ENCODE measurements at regions not wholly inside any gene's neighbourhood (a gene's known extent, or its start where the extent isn't known, plus 50 kb on each side); places are given as distances from the start of the nearest gene placed in this dataset.

DNA sequence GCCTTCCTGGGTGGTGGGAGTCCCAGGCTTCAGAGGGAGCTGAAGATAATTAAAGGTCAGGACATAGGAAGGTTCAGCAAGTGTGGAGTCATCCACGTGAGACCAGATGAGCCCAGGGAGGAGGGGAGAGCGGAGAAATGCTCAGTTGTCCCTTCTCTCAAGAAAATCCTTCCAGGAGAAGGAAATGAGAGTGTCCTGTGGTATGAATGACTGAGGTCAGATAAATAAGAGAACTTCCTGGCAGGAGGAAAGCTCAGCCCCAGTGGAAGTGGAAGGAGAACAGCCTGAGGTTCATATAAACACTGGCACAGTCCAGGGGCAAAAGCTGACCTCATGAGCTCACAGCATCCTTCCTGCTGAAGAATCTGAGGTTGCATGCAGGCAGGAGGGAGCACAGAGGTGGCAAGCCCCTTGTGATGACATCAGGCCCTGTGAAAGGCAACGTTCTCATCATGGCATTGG lies 97.6 kb downstream of the NAV1 start:
- no peaks in the 10 kb centered on the region for H3K36me3 ChIP-seq (ENCODE audit: insufficient read depth)
- H3K4me2 ChIP-seq = no peak overlapping the region
- H3K79me2 ChIP-seq (ENCODE audit: insufficient read depth, low read depth) = no peaks in the 10 kb centered on the region
- H4K20me1 ChIP-seq (ENCODE audit: insufficient read depth) = no peaks in the 10 kb centered on the region
- H2AFZ ChIP-seq (ENCODE audit: low read depth) = no peak overlapping the region
- no peaks in the 10 kb centered on the region for H3K27me3 ChIP-seq (ENCODE audit: insufficient read depth, low read depth)
- H3K4me3 ChIP-seq (IDR thresholded peaks at IDR 0.05; ENCODE audit: insufficient read depth, low read depth, low read length) = no peak overlapping the region
- H3K9ac ChIP-seq = no peak overlapping the region
- H3K4me1 ChIP-seq (ENCODE audit: low read depth, poor library complexity, severe bottlenecking) = no peaks in the 10 kb centered on the region
- no peak overlapping the region for H3K27ac ChIP-seq
- TF ChIP-seq, protein P1, sequence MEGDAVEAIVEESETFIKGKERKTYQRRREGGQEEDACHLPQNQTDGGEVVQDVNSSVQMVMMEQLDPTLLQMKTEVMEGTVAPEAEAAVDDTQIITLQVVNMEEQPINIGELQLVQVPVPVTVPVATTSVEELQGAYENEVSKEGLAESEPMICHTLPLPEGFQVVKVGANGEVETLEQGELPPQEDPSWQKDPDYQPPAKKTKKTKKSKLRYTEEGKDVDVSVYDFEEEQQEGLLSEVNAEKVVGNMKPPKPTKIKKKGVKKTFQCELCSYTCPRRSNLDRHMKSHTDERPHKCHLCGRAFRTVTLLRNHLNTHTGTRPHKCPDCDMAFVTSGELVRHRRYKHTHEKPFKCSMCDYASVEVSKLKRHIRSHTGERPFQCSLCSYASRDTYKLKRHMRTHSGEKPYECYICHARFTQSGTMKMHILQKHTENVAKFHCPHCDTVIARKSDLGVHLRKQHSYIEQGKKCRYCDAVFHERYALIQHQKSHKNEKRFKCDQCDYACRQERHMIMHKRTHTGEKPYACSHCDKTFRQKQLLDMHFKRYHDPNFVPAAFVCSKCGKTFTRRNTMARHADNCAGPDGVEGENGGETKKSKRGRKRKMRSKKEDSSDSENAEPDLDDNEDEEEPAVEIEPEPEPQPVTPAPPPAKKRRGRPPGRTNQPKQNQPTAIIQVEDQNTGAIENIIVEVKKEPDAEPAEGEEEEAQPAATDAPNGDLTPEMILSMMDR (conservative IDR thresholded peaks at IDR 0.05; ENCODE audit: low read depth, low read length) = no peak

DNA sequence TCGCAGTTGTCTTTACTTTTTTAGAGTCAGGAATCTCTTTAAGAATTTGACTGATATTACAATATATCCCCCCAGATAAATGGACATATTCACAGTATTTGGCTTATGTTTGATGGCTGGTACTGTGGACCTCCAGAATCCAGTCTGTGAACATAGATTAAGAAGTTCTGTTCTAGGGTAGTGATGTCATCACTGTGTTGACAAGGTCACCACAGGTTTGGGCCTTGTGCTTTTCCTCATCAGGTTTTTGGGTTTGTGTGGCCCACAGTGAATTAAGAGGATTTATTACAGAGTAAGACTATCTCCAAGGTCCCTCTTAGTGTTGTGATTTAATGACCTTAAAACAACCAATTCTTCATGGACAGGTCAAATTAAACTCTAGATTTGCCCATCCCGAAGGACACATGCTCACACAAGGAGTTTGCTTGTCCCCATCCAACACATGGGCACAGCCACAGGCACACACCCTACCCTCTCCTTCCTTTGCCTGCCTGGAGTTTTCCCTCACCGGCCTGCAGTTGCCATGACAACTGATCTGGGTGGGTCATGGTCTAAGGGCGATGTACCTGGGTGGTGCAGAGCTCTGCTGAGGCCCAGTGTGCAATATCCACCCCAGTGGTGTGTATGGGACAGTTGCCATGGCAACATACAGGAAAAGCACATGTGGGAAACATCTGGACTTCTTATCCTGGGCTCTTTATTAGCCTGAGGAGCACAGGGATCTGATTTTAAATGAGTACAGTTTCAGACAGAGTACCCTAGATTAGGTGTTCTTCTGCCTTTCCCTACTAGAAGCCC lies 98.6 kb downstream of the NAV1 start:
- no peak overlapping the region for H3K4me2 ChIP-seq
- no peak overlapping the region for H2AFZ ChIP-seq (ENCODE audit: low read depth)
- H3K9ac ChIP-seq = no peak overlapping the region
- H4K20me1 ChIP-seq (ENCODE audit: insufficient read depth) = no peaks in the 10 kb centered on the region
- no peaks in the 10 kb centered on the region for H3K36me3 ChIP-seq (ENCODE audit: insufficient read depth)
- TF ChIP-seq, protein P1 (conservative IDR thresholded peaks at IDR 0.05; ENCODE audit: low read depth, low read length) = no peak
- H3K4me3 ChIP-seq (IDR thresholded peaks at IDR 0.05; ENCODE audit: insufficient read depth, low read depth, low read length) = no peak overlapping the region
- H3K27me3 ChIP-seq (ENCODE audit: insufficient read depth, low read depth) = no peaks in the 10 kb centered on the region; the same call in 1 of the 2 replicates
- no peak overlapping the region for H3K27ac ChIP-seq
- no peaks in the 10 kb centered on the region for H3K4me1 ChIP-seq (ENCODE audit: low read depth, poor library complexity, severe bottlenecking)
- H3K79me2 ChIP-seq (ENCODE audit: insufficient read depth, low read depth) = no peaks in the 10 kb centered on the region

DNA sequence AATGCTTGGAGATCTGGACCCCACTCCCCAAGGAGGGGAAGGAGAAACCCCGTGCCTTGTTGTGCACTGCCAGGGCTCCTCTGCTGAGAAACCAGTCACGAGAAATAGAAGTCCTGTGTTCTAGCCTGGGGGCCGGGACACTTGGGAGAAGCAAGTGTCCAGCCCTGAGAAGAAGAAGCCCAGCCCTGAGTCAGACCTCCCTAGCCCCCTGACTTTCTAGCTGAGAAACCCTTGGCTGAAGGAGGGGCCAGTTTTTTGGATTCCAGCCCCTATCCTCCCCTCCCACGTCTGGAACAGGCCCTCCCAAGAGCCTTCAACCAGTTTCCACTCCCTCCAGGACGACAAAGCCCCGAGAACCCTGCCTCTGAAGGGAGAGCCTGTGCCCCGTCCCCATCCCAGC lies 100.5 kb downstream of the NAV1 start:
- Histone ChIP-seq H3K9ac (no peak overlapping the region), H3K4me1 (ENCODE audit: low read depth, poor library complexity, severe bottlenecking) (no peaks in the 10 kb centered on the region), H3K4me3 (IDR thresholded peaks at IDR 0.05; ENCODE audit: insufficient read depth, low read depth, low read length) (no peak overlapping the region), H3K4me2 (no peak overlapping the region), H4K20me1 (ENCODE audit: insufficient read depth) (no peaks in the 10 kb centered on the region), H3K36me3 (ENCODE audit: insufficient read depth) (no peaks in the 10 kb centered on the region), H3K27ac (no peak overlapping the region), H2AFZ (ENCODE audit: low read depth) (no peak overlapping the region), H3K27me3 (ENCODE audit: insufficient read depth, low read depth) (no peaks in the 10 kb centered on the region; the same call in 1 of the 2 replicates), H3K79me2 (ENCODE audit: insufficient read depth, low read depth) (no peaks in the 10 kb centered on the region)
- TF ChIP-seq, protein P1 (conservative IDR thresholded peaks at IDR 0.05; ENCODE audit: low read depth, low read length) = no peak

DNA sequence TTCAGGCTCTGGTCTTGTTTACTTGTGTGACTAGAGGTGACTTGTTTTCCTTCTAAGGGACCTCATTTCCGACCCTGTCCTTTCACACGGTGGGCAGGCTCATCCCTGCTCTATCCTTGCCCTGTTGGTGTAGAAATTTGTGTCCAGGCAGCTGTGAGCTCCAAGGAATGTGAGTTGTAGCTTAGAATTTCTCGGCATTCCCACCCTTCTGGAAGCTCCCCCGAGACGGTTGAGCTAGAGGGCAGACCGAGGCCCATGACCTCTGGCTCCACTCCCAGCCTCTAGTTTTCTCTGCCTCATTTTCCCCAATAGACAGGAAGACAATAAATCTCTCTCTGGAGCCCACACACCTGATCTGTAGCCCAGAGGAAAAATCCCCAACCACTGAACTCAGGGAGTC lies 100.9 kb downstream of the NAV1 start:
- no peaks in the 10 kb centered on the region; the same call in 1 of the 2 replicates for H3K27me3 ChIP-seq (ENCODE audit: insufficient read depth, low read depth)
- TF ChIP-seq, protein P1 (conservative IDR thresholded peaks at IDR 0.05; ENCODE audit: low read depth, low read length) = no peak
- no peaks in the 10 kb centered on the region for H3K4me1 ChIP-seq (ENCODE audit: low read depth, poor library complexity, severe bottlenecking)
- H3K27ac ChIP-seq = no peak overlapping the region
- H3K4me2 ChIP-seq = no peak overlapping the region
- no peaks in the 10 kb centered on the region for H3K36me3 ChIP-seq (ENCODE audit: insufficient read depth)
- no peak overlapping the region for H2AFZ ChIP-seq (ENCODE audit: low read depth)
- H3K79me2 ChIP-seq (ENCODE audit: insufficient read depth, low read depth) = no peaks in the 10 kb centered on the region
- no peak overlapping the region for H3K9ac ChIP-seq
- no peak overlapping the region for H3K4me3 ChIP-seq (IDR thresholded peaks at IDR 0.05; ENCODE audit: insufficient read depth, low read depth, low read length)
- no peaks in the 10 kb centered on the region for H4K20me1 ChIP-seq (ENCODE audit: insufficient read depth)
